NCI-H128 (cell line): ENCODE measurements at regions not wholly inside any gene's neighbourhood (a gene's known extent, or its start where the extent isn't known, plus 50 kb on each side); places are given as distances from the start of the nearest gene placed in this dataset.

Source experiments
- DNase-seq: peaks from one replicate; lab custom pipeline; 2025; ENCODE audit not compliant: unreplicated experiment; lab: John Stamatoyannopoulos, UW

GRCh38 chr18:68034296-68034695 lies 517.8 kb upstream of the DSEL start:
- no peak for DNase-seq

- DNase-seq, result no peak
Observed at GRCh38 chr18:68033466-68033865, 516.9 kb upstream of the DSEL start.

GRCh38 chr18:68024716-68025115 lies 508.2 kb upstream of the DSEL start:
- no peak for DNase-seq

- DNase-seq, result no peak
Observed at GRCh38 chr18:68017385-68017784, 500.9 kb upstream of the DSEL start.

GRCh38 chr18:67997496-67997895 lies 481.0 kb upstream of the DSEL start:
- DNase-seq, result no peak

- no peak for DNase-seq
Observed at GRCh38 chr18:67995769-67996168, 479.2 kb upstream of the DSEL start.

- DNase-seq, result no peak
Observed at GRCh38 chr18:67980241-67980640, 463.7 kb upstream of the DSEL start.

GRCh38 chr18:67977067-67977616 lies 460.6 kb upstream of the DSEL start:
- no peak for DNase-seq

- no peak for DNase-seq
Observed at GRCh38 chr18:67973916-67974315, 457.4 kb upstream of the DSEL start.

GRCh38 chr18:67969458-67969857 lies 452.9 kb upstream of the DSEL start:
- DNase-seq, result no peak

- no peak for DNase-seq
Observed at GRCh38 chr18:67966224-67966623, 449.7 kb upstream of the DSEL start.

GRCh38 chr18:67964462-67964861 lies 447.9 kb upstream of the DSEL start:
- DNase-seq, result no peak

- no peak for DNase-seq
Observed at GRCh38 chr18:67961701-67962440, 445.4 kb upstream of the DSEL start.

- no peak for DNase-seq
Observed at GRCh38 chr18:67957684-67958083, 441.2 kb upstream of the DSEL start.

- no peak for DNase-seq
Observed at GRCh38 chr18:67954594-67954993, 438.1 kb upstream of the DSEL start.

- no peak for DNase-seq
Observed at GRCh38 chr18:67951137-67951536, 434.6 kb upstream of the DSEL start.

GRCh38 chr18:67938660-67939059 lies 422.1 kb upstream of the DSEL start:
- DNase-seq, result no peak

GRCh38 chr18:67935638-67936037 lies 419.1 kb upstream of the DSEL start:
- DNase-seq, result no peak

GRCh38 chr18:67933271-67933670 lies 416.8 kb upstream of the DSEL start:
- DNase-seq, result no peak

- DNase-seq, result no peak
Observed at GRCh38 chr18:67932271-67932670, 415.8 kb upstream of the DSEL start.

- DNase-seq, result no peak
Observed at GRCh38 chr18:67926929-67927864, 410.7 kb upstream of the DSEL start.

- no peak for DNase-seq
Observed at GRCh38 chr18:67924656-67925055, 408.1 kb upstream of the DSEL start.
